Germinal center (tissue), 1 donor: ENCODE measurements at regions not wholly inside any gene's neighbourhood (a gene's known extent, or its start where the extent isn't known, plus 50 kb on each side); places are given as distances from the start of the nearest gene placed in this dataset.
"Not testable (repeated sequence)": the region's sequence is repeated elsewhere in the genome, so short reads cannot be mapped to it uniquely, and the experiment has no call there.

Experiments
- DNase-seq: peaks from one replicate; pipeline ENCODE4 v3.0.0; 2012; ENCODE audit warnings: mixed read lengths, low spot score

DNA sequence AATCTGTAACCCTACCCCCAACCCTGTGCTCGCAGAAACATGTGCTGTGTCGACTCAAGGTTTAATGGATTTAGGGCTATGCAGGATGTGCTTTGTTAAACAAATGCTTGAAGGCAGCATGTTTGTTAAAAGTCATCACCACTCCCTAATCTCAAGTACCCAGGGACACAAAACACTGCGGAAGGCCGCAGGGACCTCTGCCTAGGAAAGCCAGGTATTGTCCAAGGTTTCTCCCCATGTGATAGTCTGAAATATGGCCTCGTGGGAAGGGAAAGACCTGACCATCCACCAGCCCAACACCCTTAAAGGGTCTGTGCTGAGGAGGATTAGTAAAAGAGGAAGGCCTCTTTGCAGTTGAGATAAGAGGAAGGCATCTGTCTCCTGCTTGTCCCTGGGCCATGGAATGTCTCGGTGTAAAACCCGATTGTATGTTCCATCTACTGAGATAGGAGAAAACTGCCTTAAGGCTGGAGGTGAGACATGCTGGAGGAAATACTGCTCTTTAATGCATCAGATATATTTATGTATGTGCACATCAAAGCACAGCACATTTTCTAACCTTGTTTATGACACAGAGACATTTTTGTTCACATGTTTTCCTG, 94.4 kb downstream of the LSM3 start:
- DNase-seq, result not testable (repeated sequence)

DNA sequence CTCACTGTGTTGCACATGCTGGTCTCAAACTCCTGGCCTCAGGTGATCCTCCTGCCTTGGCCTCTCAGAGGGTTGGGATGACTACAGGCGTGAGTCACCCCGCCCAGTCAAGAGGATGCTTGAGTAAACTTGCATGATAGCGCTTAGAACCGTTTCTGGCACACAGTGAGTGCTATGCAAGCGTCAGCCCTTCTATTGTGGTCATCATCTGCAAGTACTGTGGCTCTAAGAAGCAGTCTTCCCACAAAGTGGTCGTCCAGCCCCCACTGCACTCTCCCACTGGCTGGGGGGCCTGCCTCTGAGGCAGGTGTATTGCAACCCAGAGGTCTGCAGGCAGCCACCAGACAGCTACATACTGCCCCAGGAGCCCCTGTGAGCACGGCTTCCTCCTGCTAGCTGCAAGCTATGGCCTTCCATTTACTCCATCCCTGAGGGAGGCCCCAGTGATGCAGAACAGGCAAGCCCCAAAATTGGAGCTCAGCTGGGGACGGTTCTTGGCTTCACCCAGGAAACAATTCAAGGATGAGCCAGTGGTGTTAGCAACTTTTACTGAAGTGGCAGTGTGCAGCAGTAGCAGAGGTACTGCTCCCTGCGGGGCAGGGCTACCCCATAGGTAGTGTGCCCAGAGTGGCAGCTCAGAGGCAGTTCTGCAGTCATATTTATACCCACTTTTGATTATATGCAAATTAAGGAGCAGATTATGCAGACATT, 95.4 kb downstream of the LSM3 start:
- no peak for DNase-seq

DNA sequence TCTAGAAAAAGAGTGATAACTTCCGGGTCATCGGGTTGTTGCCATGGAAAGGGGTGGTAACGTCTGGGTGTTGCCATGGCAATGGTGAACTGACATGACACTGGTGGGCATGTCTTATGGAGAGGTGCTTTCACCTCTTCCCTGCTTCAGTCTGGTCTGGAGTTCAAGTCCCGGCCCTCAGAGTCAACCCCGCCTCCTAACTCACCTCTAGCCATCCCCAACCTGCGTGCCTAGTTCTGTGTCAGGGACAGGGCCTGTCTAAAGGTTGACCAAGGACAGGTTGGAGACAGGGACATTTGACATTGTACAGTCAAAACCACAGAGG, 96.0 kb downstream of the LSM3 start:
- DNase-seq, result no peak

DNA sequence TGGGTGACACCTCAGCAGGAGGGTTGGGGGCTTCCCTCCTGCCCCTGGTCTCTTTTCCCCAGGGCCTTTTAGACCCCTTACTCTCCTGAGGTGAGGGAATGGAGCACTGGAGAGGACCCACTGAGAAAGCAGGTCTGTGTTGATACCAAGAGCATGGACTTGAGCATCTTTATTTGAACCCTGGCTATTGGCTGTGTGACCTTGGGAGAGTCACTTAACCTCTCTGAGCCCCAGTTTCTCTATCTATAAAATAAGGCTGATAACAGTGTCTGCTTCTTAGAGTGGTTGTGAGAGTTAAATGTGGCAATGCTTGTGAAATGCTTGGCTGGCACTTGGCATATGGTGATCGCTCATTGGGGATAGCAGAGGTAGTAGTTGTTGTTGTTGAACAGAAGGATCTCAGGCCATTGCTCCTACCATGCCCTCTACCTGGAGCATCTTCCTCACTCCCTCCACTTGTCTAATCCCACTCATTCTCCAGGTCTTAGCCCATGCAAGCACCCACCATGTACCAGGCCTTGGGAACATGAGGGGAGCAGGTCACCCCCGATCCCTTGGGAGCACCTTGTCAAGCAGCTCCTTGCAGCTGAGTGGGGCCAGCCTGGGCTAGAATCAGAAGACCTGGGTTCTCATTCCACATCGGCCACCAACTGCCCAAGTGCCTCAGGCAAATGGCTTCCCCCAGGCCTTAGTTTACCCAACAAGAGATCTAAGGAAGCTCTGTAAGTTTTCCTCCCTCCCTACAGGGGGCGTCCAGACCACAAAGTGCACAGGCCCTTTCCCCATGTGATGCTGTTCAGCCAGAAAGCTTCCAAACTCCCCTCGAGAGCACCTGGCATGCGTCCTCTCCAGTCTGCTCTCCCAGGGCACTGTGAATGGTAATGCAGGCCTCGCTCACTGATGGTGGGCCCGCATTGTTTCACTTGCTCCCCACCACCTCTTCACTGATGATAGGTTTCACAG, 96.7 kb downstream of the LSM3 start:
- DNase-seq, result peak; percentile 38

DNA sequence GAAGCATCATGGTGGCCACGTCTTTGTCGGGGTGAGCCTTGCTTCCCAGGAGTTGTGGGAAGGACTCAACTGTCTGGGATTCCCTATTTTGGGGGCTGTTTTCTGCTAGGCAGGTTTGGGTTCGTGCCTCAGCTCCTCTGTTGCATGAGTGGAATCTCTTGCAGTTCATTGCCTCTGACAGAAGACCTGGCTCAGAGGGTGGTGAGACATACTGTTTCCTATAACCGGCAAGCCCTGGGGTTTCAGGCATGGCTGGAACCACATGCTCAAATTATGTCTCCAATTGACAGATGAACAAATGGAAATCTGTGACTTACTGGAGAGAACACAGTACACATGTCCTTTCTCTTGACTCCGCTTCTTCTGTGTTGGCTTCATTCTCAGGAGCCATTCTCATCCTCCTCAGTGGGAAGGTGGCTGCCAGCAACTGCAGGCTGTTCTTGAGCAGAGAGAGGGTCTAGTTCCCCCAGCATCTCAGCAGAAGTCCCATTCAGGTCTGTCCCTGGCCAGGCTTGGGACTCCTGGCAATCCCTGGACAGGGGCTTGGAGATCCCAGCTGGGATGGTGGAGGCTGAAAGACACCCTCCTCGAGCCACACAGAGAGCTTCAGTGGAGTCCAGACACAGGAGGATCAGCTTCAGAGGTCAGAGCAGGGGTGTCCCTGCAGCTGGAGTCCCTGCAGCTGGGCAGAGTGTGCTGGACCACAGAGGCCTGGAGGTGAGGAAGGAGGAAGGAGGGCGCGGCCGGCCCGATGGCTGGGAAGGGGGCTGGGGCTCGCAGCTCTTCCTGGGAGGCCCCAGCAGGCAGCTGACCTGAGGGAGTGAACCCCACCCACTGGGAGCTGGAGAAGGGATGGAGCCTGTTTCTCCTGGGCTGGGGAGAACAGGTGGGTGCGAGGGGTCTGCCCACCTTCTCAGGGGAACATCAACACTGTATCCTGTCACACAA, 97.6 kb downstream of the LSM3 start:
- no peak for DNase-seq

DNA sequence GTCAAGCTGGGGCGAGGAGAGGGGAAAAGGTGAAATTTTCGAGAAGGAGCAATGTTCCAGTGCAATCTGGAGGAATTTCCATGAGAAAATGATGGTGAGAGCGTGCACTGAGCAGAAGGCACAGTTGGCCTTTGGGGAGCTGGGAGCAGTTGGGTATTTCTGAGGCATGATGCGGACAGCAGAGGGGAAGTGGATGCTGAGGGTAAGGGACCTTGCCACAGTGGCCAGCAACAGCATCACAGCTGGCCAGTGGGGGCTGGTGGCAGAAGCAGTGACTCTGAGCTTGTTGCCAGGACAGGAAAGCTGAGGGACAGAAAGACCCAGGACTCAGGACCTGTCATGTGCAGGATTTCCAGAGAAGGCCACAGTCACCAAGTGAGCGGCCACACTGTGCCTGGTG, 98.9 kb downstream of the LSM3 start:
- no peak for DNase-seq

DNA sequence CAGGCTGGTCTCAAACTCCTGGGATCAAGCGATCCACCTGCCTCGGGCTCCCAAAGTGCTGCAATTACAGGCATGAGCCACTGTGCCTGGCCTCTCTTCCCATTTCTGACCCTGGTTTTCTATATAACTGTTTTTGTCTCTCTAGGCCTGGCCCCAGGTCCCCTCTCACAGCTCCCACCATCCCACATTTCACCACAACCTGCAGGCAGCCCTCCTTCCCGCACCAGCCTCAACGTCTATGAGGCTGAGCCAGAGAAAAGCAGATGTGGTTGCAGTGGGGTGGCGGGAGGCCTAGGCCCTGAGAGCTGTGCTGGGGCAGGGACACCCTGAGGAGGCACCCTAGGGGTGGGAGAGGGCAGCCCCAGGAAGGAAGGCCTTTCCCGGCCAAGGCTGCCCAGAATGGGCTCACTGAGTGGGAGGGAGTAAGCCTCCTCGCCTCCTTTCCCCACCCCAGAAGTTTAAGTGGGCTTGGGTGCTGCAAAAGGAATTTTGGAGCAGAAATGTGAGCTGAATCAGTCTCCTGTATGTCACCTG, 99.7 kb downstream of the LSM3 start:
- DNase-seq, result no peak

DNA sequence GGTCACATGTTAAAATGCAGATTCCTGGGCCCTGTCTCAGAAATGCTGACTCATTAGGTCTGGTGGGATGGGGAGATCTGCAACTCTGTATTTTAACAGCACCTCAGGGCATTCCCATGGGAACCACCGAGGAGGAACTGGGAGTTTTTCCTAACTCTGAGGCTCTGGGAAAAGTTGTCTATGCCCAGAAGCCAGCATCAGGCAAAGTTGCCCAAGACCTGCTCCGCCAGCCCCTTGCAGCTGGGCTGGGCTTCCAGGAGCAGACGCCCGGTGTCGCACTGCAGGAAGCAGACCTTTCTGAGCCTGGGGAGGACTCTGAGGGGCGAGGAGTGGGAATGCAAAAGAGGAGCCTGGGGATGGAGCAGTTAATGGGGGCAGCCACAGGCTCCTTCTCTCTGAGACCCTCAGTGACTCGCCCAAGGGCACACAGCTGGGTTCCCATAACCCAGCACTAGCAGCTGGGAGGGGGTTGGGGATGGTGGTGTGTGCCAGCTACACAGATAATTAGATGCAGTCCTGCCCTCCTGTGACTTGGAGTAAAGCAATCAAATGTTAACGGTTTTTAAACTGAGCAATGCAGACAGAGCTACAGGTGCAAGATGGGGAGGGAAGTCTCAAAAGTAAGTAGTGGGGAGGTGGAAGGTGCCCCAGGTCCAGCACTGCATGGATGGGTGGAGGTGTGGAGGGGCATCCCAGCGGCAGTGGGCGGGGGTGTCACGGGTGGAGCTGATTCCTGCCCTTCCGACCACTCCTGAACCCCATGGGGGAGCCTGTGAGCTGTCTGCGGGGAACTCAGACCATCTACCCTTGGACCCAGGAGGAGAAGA, 100.4 kb downstream of the LSM3 start:
- no peak for DNase-seq

DNA sequence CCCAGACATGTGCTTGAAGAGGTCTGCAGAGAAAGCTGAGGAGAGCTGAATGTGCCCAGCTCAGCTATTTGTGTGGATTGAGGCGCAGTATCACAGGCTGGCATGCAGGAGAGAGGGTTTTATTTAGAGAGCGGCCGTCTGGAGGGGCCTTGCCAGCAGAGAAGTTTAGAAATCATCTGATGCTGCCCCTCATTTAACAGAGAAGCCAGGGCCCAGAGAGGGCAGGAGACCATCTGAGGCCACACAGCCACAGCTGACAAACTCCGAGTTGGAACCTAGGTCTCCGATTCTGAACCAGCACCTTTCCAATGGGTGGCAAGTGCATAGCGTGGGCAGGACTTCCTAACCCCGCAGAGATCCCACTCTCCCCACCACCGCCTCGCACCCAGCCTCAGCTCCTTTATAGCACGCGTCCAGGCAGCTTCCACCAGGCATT, 101.0 kb downstream of the LSM3 start:
- DNase-seq, result no peak

DNA sequence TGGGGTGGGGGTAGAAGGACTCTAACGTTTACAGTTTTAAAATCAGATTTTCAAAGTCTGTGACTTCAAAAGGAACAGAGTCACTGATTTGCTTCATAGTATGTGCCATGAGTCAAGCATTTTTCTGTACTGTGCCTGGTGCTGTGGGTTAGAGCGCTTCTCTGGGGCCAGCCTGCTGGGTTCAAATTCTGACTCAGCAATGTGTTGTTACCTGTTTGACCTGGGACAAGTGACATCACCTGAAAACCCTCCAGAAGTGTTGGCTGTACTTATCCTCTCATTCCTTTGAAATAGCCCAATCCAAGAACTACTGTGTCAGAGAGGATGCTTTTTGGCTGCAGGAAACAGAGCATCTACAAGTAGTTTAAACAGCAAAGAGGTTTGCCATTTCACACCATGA, 101.7 kb downstream of the LSM3 start:
- DNase-seq, result no peak

DNA sequence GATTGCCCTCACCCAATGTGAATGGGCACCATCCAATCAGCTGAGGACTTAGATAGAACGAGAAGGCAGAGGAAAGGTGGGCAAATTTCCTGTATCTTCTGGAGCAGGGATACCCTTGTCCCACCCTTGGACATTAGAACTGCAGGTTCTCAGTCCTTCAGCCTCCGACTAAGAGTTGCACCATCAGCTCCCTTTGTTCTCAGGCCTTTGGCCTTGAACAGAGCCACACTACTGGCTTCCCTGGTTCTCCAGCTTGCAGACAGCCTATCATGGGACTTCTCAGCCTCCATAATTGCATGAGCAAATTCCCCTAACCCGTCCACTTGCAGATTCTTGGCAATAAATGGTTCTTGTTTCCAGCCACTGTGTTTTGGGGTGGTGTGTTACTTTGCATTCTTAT, 102.4 kb downstream of the LSM3 start:
- no peak for DNase-seq

DNA sequence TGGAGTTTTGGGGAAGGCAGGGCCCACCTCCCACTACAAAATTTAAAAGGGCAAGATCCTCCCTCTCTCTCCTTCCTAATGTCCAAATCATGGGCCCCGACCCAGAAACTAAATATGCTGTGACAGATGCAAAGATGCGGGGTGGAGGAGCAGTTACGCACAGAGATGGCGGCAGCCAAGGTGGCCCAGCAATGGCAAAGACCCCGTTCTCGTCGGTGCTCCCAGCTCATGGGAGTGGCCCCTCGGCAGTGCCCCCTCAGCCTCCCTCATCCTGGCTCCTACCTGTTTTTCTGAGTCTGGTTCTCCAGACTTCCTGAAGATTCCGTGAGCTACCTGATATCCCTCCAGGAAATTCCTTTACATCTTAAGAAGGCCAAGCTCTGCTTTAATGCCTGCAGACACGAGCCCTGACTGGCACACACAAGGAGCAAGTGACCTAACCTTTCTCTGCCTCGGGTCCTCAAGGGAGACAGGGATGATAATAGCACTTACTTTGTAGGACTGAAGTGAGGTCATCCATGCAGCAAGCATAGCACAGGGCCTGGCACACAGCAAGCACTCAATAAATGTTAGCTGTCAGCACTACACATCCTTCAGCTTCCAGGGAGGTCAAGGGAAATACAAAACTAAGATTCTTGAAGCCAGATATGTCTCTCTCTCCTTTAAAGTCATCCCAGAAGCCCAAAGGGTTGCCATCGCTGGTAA, 103.5 kb downstream of the LSM3 start:
- no peak for DNase-seq

DNA sequence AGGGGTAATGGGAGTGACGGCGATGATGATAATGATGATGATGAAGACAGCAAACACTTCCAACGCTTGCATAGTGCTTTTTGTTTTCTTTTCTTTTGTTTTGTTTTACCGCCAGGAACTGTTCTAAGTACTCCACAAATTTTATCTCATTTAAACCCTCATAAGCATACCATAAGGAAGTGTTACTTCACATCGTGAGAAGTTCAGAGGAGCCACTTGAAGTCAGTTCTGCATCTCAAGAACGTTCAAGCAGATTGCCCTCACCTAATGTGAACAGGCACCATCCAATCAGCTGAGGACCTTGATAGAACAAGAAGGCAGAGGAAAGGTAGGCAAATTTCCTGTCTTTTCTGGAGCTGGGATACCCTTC, 104.1 kb downstream of the LSM3 start:
- no peak for DNase-seq

DNA sequence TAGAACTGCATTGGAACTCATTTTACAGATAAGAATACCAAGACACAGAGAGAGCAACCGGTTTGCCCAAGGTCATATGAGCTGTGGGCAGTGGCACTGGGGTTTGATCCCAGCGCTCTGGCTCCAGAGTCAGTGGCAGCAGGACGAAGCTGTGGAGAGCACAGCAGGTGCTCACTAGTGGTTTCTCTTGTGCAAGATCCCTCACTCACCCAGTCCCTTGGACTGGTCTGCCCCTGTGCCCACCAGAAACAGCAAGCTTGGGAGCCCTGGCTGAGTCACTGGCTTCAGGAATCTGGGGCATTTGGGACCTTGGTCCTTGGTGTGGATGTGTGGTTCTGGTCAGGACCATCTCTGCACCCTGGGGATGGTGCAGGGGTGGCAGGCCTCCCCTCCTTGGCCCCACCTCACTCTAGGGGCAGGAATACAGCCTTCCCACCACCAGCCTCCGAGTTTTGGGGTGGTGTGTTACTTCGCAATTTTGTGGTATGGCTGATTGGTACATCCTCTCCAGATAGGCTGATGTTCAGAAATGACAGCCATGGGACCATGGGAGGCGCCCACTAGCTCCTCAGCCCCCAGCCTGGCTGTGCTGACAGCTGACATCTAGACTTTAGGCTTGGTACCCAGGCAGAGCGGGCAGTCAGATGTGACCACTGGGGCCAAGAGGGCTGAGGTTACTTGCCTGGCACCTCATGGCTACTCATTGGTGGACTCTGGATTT, 104.6 kb downstream of the LSM3 start:
- no peak for DNase-seq

DNA sequence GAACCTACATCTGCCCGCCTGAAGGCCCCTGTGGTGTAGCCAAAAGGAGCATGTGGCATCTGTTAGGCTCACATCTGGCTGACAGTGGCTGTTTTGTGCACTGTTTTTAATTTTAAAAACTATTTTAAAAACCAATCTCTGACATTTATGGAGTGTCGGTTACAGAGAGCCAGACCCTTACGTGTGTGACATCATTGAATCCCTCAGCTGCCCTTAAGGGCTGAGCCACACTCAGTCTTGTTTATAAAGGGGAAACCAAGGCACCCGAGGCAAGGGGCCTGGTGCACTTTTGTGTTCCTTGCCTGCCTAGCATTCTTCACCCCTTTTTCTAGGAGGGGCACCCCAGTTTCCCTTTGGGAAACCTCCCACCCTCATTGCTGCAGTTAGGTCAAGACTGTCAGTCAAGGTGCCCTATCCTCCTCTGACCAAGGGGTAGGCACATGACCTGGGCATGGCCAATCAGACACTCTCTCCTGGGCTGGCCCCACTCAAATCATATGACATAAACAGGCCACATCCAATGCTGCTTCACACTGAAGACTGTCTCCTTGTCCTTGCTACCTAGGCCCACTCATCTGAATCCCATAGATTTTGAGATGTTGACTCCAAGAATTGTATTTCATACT, 105.3 kb downstream of the LSM3 start:
- no peak for DNase-seq

DNA sequence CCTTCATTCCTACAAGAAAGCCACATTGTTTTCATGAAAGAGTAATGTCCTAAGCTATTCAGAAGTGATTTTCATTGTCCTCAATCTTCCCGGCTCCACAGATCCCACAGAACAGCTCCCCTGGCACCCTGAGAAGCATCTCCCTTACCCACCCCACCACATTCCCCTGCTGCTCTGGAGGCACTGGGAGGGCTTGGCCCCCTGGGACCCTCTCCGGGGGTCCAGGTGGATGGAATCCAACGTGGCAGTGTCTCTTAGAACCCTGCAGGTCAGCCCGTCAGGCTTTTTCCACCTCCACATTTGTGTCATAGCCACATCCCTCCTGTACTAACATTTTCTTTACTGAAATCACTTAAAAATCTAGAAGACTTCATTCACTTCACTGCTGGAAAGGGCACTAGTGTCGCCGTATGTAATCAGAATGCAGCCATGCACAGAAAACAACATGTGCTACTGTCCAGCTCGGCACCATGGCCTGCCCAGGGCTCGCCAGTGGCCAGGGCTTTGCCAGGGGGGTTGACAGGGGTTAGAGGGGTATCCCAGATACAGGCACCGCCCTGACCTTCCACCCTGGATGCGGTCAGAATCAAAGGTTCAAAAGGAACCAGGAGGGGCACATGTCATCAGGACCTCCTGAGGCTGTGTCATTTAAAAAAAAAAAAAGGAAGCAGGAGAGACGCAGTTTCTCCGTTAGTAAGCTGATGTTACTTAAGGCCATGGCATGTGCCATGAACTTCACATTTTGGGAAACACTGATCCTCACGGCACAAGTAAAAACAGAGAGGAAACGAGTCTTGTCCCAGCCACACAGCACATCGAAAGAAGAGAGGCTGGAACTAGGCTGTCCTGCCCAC, 106.3 kb downstream of the LSM3 start:
- no peak for DNase-seq

DNA sequence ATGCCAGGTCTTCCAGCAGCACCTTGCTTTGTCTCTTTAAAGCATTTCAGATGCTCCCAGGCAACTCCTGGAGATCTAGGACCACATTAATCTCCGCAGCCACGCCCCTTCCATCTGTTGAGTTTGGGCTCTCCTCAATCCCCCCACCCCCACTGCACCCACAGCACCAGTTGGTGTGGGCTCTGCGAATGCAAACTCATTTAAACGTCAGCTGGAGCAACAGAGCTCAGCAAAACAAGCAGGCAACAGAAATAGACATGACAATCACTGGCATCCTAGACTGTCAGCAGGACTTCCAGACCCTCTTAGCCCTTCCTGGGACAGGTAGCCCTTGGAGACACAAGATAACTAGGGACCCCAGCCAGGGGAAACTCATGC, 106.9 kb downstream of the LSM3 start:
- no peak for DNase-seq

DNA sequence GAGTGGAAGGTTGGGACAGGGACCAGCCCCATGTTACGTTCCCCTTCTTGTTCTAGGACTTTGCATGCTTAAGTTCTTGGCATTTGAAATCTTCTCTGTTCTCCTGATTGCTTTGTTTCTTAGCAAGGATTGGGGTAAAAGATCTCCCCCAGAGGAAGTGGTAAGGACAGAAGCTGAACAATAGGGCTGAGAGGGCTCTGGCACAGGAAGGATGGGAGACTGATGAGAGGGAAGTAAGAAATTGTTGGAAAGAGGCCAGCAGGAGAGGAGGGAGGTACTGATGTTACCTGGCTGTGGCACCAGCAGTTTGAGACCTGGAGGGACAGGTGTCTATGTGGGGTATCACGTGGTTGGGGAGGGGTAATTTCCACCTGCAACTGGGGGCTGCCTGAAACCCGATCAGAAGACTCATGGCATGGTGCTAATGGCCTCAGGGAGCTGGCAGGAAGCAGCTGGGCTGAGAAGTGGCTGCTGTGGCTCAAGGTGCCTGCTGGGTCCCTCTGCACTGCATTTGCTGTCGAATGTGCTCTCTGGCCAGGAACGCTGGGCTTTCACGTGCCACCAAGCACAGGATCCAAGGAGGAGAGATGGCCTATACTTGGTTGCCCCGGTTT, 108.4 kb downstream of the LSM3 start:
- no peak for DNase-seq
